HG03097 (cell line): ENCODE measurements at regions not wholly inside any gene's neighbourhood (a gene's known extent, or its start where the extent isn't known, plus 50 kb on each side); places are given as distances from the start of the nearest gene placed in this dataset.
"Not testable (repeated sequence)": the region's sequence is repeated elsewhere in the genome, so short reads cannot be mapped to it uniquely, and the experiment has no call there.

Experiments
- ATAC-seq: cut with Tn5 transposase; IDR thresholded peaks from one replicate; pipeline ENCODE4 v1.9.1; 2021; ENCODE audit not compliant: unreplicated experiment, low FRiP score

- no peak for ATAC-seq
These were observed 261.4 kb upstream of the MGAT5 start for GRCh38 chr2:133992454-133992853.

- no peak for ATAC-seq
These were observed 260.7 kb upstream of the MGAT5 start for GRCh38 chr2:133993160-133993559.

GRCh38 chr2:133998726-133999125 lies 255.1 kb upstream of the MGAT5 start:
- ATAC-seq: not testable (repeated sequence)

GRCh38 chr2:134002391-134002790 lies 251.5 kb upstream of the MGAT5 start:
- ATAC-seq: no peak

- ATAC-seq: no peak
These were observed 251.0 kb upstream of the MGAT5 start for GRCh38 chr2:134002921-134003320.

GRCh38 chr2:134004467-134004866 lies 249.4 kb upstream of the MGAT5 start:
- no peak for ATAC-seq

GRCh38 chr2:134008837-134009236 lies 245.0 kb upstream of the MGAT5 start:
- ATAC-seq: no peak

GRCh38 chr2:134009440-134009839 lies 244.4 kb upstream of the MGAT5 start:
- no peak for ATAC-seq

- not testable (repeated sequence) for ATAC-seq
These were observed 244.0 kb upstream of the MGAT5 start for GRCh38 chr2:134009906-134010305.

- no peak for ATAC-seq
These were observed 241.8 kb upstream of the MGAT5 start for GRCh38 chr2:134011936-134012586.

GRCh38 chr2:134014196-134014960 lies 239.5 kb upstream of the MGAT5 start:
- ATAC-seq: no peak

GRCh38 chr2:134019871-134020270 lies 234.0 kb upstream of the MGAT5 start:
- no peak for ATAC-seq

GRCh38 chr2:134020608-134021007 lies 233.3 kb upstream of the MGAT5 start:
- ATAC-seq: no peak

- ATAC-seq: peak; percentile 93
These were observed 231.9 kb upstream of the MGAT5 start for GRCh38 chr2:134021830-134022524.

GRCh38 chr2:134023854-134024253 lies 230.0 kb upstream of the MGAT5 start:
- no peak for ATAC-seq

GRCh38 chr2:134027980-134028379 lies 225.9 kb upstream of the MGAT5 start:
- ATAC-seq: no peak

- ATAC-seq: no peak
These were observed 224.5 kb upstream of the MGAT5 start for GRCh38 chr2:134029418-134029817.

- ATAC-seq: no peak
These were observed 222.3 kb upstream of the MGAT5 start for GRCh38 chr2:134031539-134031938.

- ATAC-seq: no peak
These were observed 218.1 kb upstream of the MGAT5 start for GRCh38 chr2:134035605-134036370.

GRCh38 chr2:134039912-134040581 lies 213.8 kb upstream of the MGAT5 start:
- ATAC-seq: no peak
